Spleen (tissue), 7 donors: ENCODE measurements at regions not wholly inside any gene's neighbourhood (a gene's known extent, or its start where the extent isn't known, plus 50 kb on each side); places are given as distances from the start of the nearest gene placed in this dataset.

ENCODE experiments used
- CTCF ChIP-seq, 11 experiments: fragments of 200-600 bp in 7 of 11; fragments of 450-650 bp in 4 of 11; sonication (generic) in 4 of 11; IDR thresholded peaks in 8 of 11; conservative IDR thresholded peaks in 3 of 11; 1 replicate in 7 of 11; 2 replicates in 4 of 11; pipeline versions ENCODE4 v1.4.0 to v1.8.0; 2016 to 2021; ENCODE audit warnings: antibody characterized with exemption in 11 of 11, inconsistent platforms in 4 of 11, mild to moderate bottlenecking in 1 of 11
- POLR2A ChIP-seq, 3 donors: fragments of 450-650 bp; IDR thresholded peaks; one replicate each; pipeline ENCODE4 v1.5.1; 2017; ENCODE audit warnings: antibody characterized with exemption in 3 of 3, mild to moderate bottlenecking in 1 of 3
- donor health status: DM: no; HTN: no; CAD: no; lungs with moderate emphysema.
- donor health status: DM: no; HTN: no; CAD: no.
- donor health status: DM: no; HTN: no; CAD: no.

- TF ChIP-seq CTCF (IDR thresholded peaks at IDR 0.05 in 8 of 11, conservative IDR thresholded peaks at IDR 0.05 in 3 of 11) = no peak
- TF ChIP-seq POLR2A (IDR thresholded peaks at IDR 0.05) = no peak
Observed at GRCh38 chr13:89363144-89363543, 1692.0 kb downstream of the SLITRK5 start.
